ENCODE measurements at regions not wholly inside any gene's neighbourhood (a gene's known extent, or its start where the extent isn't known, plus 50 kb on each side); places are given as distances from the start of the nearest gene placed in this dataset.

DNA sequence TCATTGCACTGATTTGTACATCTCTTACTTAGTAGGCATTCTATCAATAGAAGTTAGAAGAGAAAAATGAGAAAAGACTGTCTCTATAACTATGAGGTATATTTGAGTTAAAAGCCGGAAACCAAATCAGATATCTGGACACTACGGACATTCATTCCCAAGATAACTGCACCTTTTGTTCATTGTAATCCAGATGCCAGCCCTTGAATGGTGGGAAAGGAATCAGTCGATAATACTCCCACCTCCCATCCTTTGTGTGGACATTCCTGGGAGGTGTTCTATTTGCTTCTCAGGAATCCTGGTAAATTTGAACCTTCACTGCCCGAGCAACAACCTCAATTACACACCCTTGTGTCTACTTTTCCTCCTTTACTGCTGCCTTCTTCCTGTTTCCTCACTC lies 225.2 kb downstream of the CHD9NB start:
- no peak overlapping the region for H3K4me3 Mint-ChIP-seq
- 0 out of 2 replicates have a peak, but pooled peaks cover 5% of the 10 kb centered on the region for H3K9me3 Mint-ChIP-seq
- CTCF ChIA-PET = no interaction called here
- no peaks in the 10 kb centered on the region for H3K4me1 Mint-ChIP-seq
- TF ChIP-seq ESRRA (CRISPR knock-in tag; IDR thresholded peaks at IDR 0.05; ENCODE audit: borderline replicate concordance) (no peak), SMAD3 (CRISPR knock-in tag; IDR thresholded peaks at IDR 0.05; ENCODE audit: borderline replicate concordance) (no peak), FOXP1 (CRISPR knock-in tag; IDR thresholded peaks at IDR 0.05; ENCODE audit: borderline replicate concordance) (no peak), NR3C1 (CRISPR knock-in tag; conservative IDR thresholded peaks at IDR 0.05; ENCODE audit: low read depth) (no peak), ZNF671 (CRISPR knock-in tag; IDR thresholded peaks at IDR 0.05) (no peak), SP1 (CRISPR knock-in tag; conservative IDR thresholded peaks at IDR 0.05) (no peak), MYBL2 (CRISPR knock-in tag; IDR thresholded peaks at IDR 0.05) (no peak), ZNF138 (CRISPR knock-in tag; conservative IDR thresholded peaks at IDR 0.05) (no peak), ZNF423 (CRISPR knock-in tag; IDR thresholded peaks at IDR 0.05) (no peak)
- TF ChIP-seq, protein P1, sequence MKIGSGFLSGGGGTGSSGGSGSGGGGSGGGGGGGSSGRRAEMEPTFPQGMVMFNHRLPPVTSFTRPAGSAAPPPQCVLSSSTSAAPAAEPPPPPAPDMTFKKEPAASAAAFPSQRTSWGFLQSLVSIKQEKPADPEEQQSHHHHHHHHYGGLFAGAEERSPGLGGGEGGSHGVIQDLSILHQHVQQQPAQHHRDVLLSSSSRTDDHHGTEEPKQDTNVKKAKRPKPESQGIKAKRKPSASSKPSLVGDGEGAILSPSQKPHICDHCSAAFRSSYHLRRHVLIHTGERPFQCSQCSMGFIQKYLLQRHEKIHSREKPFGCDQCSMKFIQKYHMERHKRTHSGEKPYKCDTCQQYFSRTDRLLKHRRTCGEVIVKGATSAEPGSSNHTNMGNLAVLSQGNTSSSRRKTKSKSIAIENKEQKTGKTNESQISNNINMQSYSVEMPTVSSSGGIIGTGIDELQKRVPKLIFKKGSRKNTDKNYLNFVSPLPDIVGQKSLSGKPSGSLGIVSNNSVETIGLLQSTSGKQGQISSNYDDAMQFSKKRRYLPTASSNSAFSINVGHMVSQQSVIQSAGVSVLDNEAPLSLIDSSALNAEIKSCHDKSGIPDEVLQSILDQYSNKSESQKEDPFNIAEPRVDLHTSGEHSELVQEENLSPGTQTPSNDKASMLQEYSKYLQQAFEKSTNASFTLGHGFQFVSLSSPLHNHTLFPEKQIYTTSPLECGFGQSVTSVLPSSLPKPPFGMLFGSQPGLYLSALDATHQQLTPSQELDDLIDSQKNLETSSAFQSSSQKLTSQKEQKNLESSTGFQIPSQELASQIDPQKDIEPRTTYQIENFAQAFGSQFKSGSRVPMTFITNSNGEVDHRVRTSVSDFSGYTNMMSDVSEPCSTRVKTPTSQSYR (CRISPR knock-in tag; IDR thresholded peaks at IDR 0.05) = no peak
- TF ChIP-seq, protein P2, sequence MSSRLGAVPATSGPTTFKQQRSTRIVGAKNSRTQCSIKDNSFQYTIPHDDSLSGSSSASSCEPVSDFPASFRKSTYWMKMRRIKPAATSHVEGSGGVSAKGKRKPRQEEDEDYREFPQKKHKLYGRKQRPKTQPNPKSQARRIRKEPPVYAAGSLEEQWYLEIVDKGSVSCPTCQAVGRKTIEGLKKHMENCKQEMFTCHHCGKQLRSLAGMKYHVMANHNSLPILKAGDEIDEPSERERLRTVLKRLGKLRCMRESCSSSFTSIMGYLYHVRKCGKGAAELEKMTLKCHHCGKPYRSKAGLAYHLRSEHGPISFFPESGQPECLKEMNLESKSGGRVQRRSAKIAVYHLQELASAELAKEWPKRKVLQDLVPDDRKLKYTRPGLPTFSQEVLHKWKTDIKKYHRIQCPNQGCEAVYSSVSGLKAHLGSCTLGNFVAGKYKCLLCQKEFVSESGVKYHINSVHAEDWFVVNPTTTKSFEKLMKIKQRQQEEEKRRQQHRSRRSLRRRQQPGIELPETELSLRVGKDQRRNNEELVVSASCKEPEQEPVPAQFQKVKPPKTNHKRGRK (CRISPR knock-in tag; IDR thresholded peaks at IDR 0.05; ENCODE audit: borderline replicate concordance) = no peak
- TF ChIP-seq, protein P3, sequence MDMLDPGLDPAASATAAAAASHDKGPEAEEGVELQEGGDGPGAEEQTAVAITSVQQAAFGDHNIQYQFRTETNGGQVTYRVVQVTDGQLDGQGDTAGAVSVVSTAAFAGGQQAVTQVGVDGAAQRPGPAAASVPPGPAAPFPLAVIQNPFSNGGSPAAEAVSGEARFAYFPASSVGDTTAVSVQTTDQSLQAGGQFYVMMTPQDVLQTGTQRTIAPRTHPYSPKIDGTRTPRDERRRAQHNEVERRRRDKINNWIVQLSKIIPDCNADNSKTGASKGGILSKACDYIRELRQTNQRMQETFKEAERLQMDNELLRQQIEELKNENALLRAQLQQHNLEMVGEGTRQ (CRISPR knock-in tag; IDR thresholded peaks at IDR 0.05) = no peak
- TF ChIP-seq, protein P4, sequence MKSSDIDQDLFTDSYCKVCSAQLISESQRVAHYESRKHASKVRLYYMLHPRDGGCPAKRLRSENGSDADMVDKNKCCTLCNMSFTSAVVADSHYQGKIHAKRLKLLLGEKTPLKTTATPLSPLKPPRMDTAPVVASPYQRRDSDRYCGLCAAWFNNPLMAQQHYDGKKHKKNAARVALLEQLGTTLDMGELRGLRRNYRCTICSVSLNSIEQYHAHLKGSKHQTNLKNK (CRISPR knock-in tag; IDR thresholded peaks at IDR 0.05) = no peak
- TF ChIP-seq, protein P5, sequence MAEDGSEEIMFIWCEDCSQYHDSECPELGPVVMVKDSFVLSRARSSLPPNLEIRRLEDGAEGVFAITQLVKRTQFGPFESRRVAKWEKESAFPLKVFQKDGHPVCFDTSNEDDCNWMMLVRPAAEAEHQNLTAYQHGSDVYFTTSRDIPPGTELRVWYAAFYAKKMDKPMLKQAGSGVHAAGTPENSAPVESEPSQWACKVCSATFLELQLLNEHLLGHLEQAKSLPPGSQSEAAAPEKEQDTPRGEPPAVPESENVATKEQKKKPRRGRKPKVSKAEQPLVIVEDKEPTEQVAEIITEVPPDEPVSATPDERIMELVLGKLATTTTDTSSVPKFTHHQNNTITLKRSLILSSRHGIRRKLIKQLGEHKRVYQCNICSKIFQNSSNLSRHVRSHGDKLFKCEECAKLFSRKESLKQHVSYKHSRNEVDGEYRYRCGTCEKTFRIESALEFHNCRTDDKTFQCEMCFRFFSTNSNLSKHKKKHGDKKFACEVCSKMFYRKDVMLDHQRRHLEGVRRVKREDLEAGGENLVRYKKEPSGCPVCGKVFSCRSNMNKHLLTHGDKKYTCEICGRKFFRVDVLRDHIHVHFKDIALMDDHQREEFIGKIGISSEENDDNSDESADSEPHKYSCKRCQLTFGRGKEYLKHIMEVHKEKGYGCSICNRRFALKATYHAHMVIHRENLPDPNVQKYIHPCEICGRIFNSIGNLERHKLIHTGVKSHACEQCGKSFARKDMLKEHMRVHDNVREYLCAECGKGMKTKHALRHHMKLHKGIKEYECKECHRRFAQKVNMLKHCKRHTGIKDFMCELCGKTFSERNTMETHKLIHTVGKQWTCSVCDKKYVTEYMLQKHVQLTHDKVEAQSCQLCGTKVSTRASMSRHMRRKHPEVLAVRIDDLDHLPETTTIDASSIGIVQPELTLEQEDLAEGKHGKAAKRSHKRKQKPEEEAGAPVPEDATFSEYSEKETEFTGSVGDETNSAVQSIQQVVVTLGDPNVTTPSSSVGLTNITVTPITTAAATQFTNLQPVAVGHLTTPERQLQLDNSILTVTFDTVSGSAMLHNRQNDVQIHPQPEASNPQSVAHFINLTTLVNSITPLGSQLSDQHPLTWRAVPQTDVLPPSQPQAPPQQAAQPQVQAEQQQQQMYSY (CRISPR knock-in tag; IDR thresholded peaks at IDR 0.05) = no peak
- TF ChIP-seq, protein P6, sequence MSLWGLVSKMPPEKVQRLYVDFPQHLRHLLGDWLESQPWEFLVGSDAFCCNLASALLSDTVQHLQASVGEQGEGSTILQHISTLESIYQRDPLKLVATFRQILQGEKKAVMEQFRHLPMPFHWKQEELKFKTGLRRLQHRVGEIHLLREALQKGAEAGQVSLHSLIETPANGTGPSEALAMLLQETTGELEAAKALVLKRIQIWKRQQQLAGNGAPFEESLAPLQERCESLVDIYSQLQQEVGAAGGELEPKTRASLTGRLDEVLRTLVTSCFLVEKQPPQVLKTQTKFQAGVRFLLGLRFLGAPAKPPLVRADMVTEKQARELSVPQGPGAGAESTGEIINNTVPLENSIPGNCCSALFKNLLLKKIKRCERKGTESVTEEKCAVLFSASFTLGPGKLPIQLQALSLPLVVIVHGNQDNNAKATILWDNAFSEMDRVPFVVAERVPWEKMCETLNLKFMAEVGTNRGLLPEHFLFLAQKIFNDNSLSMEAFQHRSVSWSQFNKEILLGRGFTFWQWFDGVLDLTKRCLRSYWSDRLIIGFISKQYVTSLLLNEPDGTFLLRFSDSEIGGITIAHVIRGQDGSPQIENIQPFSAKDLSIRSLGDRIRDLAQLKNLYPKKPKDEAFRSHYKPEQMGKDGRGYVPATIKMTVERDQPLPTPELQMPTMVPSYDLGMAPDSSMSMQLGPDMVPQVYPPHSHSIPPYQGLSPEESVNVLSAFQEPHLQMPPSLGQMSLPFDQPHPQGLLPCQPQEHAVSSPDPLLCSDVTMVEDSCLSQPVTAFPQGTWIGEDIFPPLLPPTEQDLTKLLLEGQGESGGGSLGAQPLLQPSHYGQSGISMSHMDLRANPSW (CRISPR knock-in tag; conservative IDR thresholded peaks at IDR 0.05; ENCODE audit: low read depth) = no peak
- no peaks in the 10 kb centered on the region for H3K27me3 Mint-ChIP-seq (ENCODE audit: low read depth)
- no peak overlapping the region for H3K27ac Mint-ChIP-seq
- no peak for ATAC-seq
- no peak for DNase-seq (ENCODE audit: low spot score)
- H3K36me3 Mint-ChIP-seq = no peaks in the 10 kb centered on the region
- POLR2A ChIA-PET = no interaction called here

Data from WTC11 (cell line).